ENCODE measurements at regions not wholly inside any gene's neighbourhood (a gene's known extent, or its start where the extent isn't known, plus 50 kb on each side); places are given as distances from the start of the nearest gene placed in this dataset.
"Not testable (repeated sequence)": the region's sequence is repeated elsewhere in the genome, so short reads cannot be mapped to it uniquely, and the experiment has no call there.

GRCh38 chr7:128594061-128594460 lies 78.0 kb upstream of the GARIN1A start:
- H3K27ac Mint-ChIP-seq; H3K9me3 Mint-ChIP-seq; DNase-seq; H3K27me3 Mint-ChIP-seq (ENCODE audit: low read depth); CTCF ChIA-PET; H3K4me3 Mint-ChIP-seq; H3K4me1 Mint-ChIP-seq (ENCODE audit: low read depth); intact Hi-C loops (cut with micrococcal nuclease): not testable (repeated sequence)
- H3K36me3 Mint-ChIP-seq (ENCODE audit: low read depth) = peaks cover 13% of the 10 kb centered on the region

GRCh38 chr7:128596336-128597128 lies 75.6 kb upstream of the GARIN1A start:
- H3K9me3 Mint-ChIP-seq; H3K4me3 Mint-ChIP-seq; H3K27ac Mint-ChIP-seq; intact Hi-C loops (cut with micrococcal nuclease); H3K27me3 Mint-ChIP-seq (ENCODE audit: low read depth); DNase-seq; H3K4me1 Mint-ChIP-seq (ENCODE audit: low read depth): not testable (repeated sequence)
- CTCF ChIA-PET = interaction anchor here (0.9 kb wide), 1 partner anchor 12 kb away, joined by 3 read pairs; no protein-coding TSS in a partner anchor
- peaks cover 19% of the 10 kb centered on the region for H3K36me3 Mint-ChIP-seq (ENCODE audit: low read depth)

DNA sequence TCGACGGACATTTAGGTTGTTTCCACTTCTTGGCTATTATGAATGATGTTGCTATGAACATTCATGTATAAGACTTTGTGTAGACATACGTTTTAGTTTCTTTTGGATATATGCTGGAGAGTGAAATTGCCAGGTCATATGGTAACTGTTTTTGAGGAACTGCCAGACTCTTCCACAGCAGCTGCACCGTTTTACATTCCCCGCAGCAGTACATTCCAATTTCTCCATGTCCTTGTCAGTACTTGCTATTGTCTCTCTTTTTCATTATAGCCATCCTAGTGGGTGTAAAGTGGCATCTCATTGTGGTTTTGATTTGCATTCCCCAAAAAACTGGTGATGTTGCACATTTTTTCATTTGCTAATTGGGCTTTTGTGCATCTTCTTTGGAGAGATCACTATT lies 73.1 kb upstream of the GARIN1A start:
- H3K27me3 Mint-ChIP-seq (ENCODE audit: low read depth); H3K4me1 Mint-ChIP-seq (ENCODE audit: low read depth); intact Hi-C loops (cut with micrococcal nuclease); DNase-seq; CTCF ChIA-PET; H3K4me3 Mint-ChIP-seq; H3K27ac Mint-ChIP-seq; H3K9me3 Mint-ChIP-seq: not testable (repeated sequence)
- peaks cover 17% of the 10 kb centered on the region for H3K36me3 Mint-ChIP-seq (ENCODE audit: low read depth)

GRCh38 chr7:128608678-128609421 lies 63.2 kb upstream of the GARIN1A start:
- not testable (repeated sequence) for H3K36me3 Mint-ChIP-seq (ENCODE audit: low read depth); H3K27me3 Mint-ChIP-seq (ENCODE audit: low read depth); H3K9me3 Mint-ChIP-seq; H3K4me1 Mint-ChIP-seq (ENCODE audit: low read depth)
- DNase-seq = peak; percentile 65
- CTCF ChIA-PET = interaction anchor here (0.6 to 1.0 kb wide), 4 partner anchors 12 to 665 kb away, joined by 3 to 4 read pairs (median 3); no protein-coding TSS in a partner anchor
- H3K4me3 Mint-ChIP-seq = peak overlapping the region; percentile 85
- peak overlapping the region; percentile 88 for H3K27ac Mint-ChIP-seq
- intact Hi-C loops (cut with micrococcal nuclease) = loop anchor here (1.0 kb wide), 2 partner anchors 185 to 274 kb away; no protein-coding TSS in a partner anchor

GRCh38 chr7:128613366-128613765 lies 58.7 kb upstream of the GARIN1A start:
- CTCF ChIA-PET = not testable (repeated sequence)

DNA sequence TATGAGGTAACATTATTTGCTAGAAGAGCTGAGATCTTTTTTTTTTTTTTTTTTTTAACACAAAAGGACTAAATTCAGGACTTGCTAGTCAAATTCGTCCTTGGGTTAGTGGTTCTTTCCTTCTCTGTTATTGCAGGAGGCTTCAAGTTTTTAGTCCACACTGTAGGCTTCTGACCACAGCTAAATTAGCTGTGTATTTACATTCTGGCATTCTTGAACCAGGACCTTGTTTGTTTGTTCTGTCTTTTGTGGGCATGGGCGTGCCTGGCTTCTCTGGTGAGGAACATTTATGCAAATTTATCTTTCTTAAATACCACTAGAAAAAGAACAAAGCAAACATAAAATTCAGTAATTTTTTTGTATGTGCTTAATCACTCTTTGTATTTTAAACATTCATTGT lies 57.3 kb upstream of the GARIN1A start:
- H3K27ac Mint-ChIP-seq; H3K27me3 Mint-ChIP-seq (ENCODE audit: low read depth); H3K9me3 Mint-ChIP-seq; DNase-seq; H3K36me3 Mint-ChIP-seq (ENCODE audit: low read depth); H3K4me3 Mint-ChIP-seq; H3K4me1 Mint-ChIP-seq (ENCODE audit: low read depth); intact Hi-C loops (cut with micrococcal nuclease): not testable (repeated sequence)
- CTCF ChIA-PET = interaction anchor here (0.6 kb wide), 1 partner anchor 264 kb away, joined by 6 read pairs; no protein-coding TSS in a partner anchor

More at GRCh38 chr7:128613366-128613765, 58.7 kb upstream of the GARIN1A start:
- H3K27ac Mint-ChIP-seq; intact Hi-C loops (cut with micrococcal nuclease); H3K4me1 Mint-ChIP-seq (ENCODE audit: low read depth); DNase-seq; H3K4me3 Mint-ChIP-seq; H3K36me3 Mint-ChIP-seq (ENCODE audit: low read depth); H3K9me3 Mint-ChIP-seq; H3K27me3 Mint-ChIP-seq (ENCODE audit: low read depth): not testable (repeated sequence)

DNA sequence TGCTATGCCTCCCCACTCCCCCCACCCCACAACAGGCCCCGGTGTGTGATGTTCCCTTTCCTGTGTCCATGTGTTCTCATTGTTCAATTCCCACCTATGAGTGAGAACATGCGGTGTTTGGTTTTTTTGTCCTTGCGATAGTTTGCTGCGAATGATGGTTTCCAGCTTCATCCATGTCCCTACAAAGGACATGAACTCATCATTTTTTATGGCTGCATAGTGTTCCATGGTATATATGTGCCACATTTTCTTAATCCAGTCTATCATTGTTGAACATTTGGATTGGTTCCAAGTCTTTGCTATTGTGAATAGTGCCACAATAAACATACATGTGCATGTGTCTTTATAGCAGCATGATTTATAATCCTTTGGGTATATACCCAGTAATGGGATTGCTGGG lies 55.3 kb upstream of the GARIN1A start:
- H3K9me3 Mint-ChIP-seq; intact Hi-C loops (cut with micrococcal nuclease): not testable (repeated sequence)

More for the DNA sequence above, 55.3 kb upstream of the GARIN1A start:
- H3K4me3 Mint-ChIP-seq; H3K36me3 Mint-ChIP-seq (ENCODE audit: low read depth); CTCF ChIA-PET; H3K4me1 Mint-ChIP-seq (ENCODE audit: low read depth); H3K27me3 Mint-ChIP-seq (ENCODE audit: low read depth); DNase-seq; H3K27ac Mint-ChIP-seq: not testable (repeated sequence)
